Esophagus squamous epithelium (tissue), 5 donors: ENCODE measurements at regions not wholly inside any gene's neighbourhood (a gene's known extent, or its start where the extent isn't known, plus 50 kb on each side); places are given as distances from the start of the nearest gene placed in this dataset.

Source experiments
- DNase-seq: peaks from one replicate; lab custom pipeline; 2025; lab: John Stamatoyannopoulos, UW
- H3K27ac ChIP-seq, 4 donors: fragments of 200-600 bp; sonication (generic); one replicate each; pipeline ENCODE4 v1.5.1; 2016 to 2019; ENCODE audit warnings: mild to moderate bottlenecking in 1 of 4
- H3K27me3 ChIP-seq, 4 donors: fragments of 200-600 bp; sonication (generic); 1 replicate in 3 of 4; 2 replicates in 1 of 4; pipeline versions ENCODE4 v1.5.1 to v1.6.0; 2017 to 2021; ENCODE audit warnings: antibody characterized with exemption in 1 of 4
- H3K36me3 ChIP-seq, 3 donors: fragments of 200-600 bp; sonication (generic); one replicate each; pipeline ENCODE4 v1.5.1; 2016 to 2019
- H3K4me1 ChIP-seq, 3 donors: fragments of 200-600 bp; sonication (generic); one replicate each; pipeline ENCODE4 v1.5.1; 2017 to 2019
- H3K4me3 ChIP-seq, 4 donors: fragments of 200-600 bp; sonication (generic); 1 replicate in 3 of 4; 2 replicates in 1 of 4; pipeline ENCODE4 v1.5.1; 2016 to 2019; ENCODE audit warnings: mild to moderate bottlenecking in 2 of 4, moderate library complexity in 1 of 4
- H3K9me3 ChIP-seq, 3 donors: fragments of 200-600 bp; sonication (generic); one replicate each; pipeline ENCODE4 v1.5.1; 2016 to 2019
- CTCF ChIP-seq, 6 experiments: fragments of 450-650 bp in 4 of 6; fragments of 200-600 bp in 2 of 6; sonication (generic) in 2 of 6; IDR thresholded peaks; one replicate each; pipeline ENCODE4 v1.5.1; 2016 to 2019; ENCODE audit warnings: antibody characterized with exemption in 6 of 6, mild to moderate bottlenecking in 4 of 6, moderate library complexity in 4 of 6
- POLR2A ChIP-seq, 4 donors: fragments of 450-650 bp; IDR thresholded peaks; one replicate each; pipeline ENCODE4 v1.6.1; 2017; ENCODE audit warnings: antibody characterized with exemption in 4 of 4, mild to moderate bottlenecking in 4 of 4, moderate library complexity in 3 of 4
- WGBS, 2 donors: methylation state at CpG; one replicate each; pipeline ENCODE4 v1.1.5; 2018; 5-methylcytosine and 5-hydroxymethylcytosine counted together
- intact Hi-C: fragments of 100-400 bp; cut with DNase I; formaldehyde crosslinking; loops from one replicate; pipeline ENCODE4 v1.15.0; 2022
- donor health status: DM: yes; HTN: yes; CAD: no.

- TF ChIP-seq CTCF (IDR thresholded peaks at IDR 0.05) = no peak
- TF ChIP-seq POLR2A (IDR thresholded peaks at IDR 0.05) = no peak
Measured at GRCh38 chr1:5701642-5702041, 290.6 kb downstream of the NPHP4 start.

GRCh38 chr1:5693568-5693967 lies 298.7 kb downstream of the NPHP4 start:
- no peaks in the 10 kb centered on the region for H3K4me1 ChIP-seq
- no peaks in the 10 kb centered on the region for H3K36me3 ChIP-seq
- intact Hi-C loops = no loop called here
- peaks cover 0 to 47% (median 0%) of the 10 kb centered on the region in 4 donors for H3K27me3 ChIP-seq
- H3K4me3 ChIP-seq = no peak overlapping the region
- no peak for DNase-seq
- TF ChIP-seq POLR2A (IDR thresholded peaks at IDR 0.05) (no peak), CTCF (IDR thresholded peaks at IDR 0.05) (no peak)
- H3K27ac ChIP-seq = no peak overlapping the region
- H3K9me3 ChIP-seq = no peaks in the 10 kb centered on the region
- 80% methylated on average over 9 of the region's 9 CpGs for WGBS, 2 donors

More at GRCh38 chr1:5701642-5702041, 290.6 kb downstream of the NPHP4 start:
- no peaks in the 10 kb centered on the region for H3K36me3 ChIP-seq
- H3K9me3 ChIP-seq = no peaks in the 10 kb centered on the region
- no peak overlapping the region for H3K4me3 ChIP-seq
- H3K4me1 ChIP-seq = no peaks in the 10 kb centered on the region
- no peak for DNase-seq
- H3K27ac ChIP-seq = no peak overlapping the region
- WGBS, 2 donors = 84 to 85% methylated on average over 4 of the region's 4 CpGs
- intact Hi-C loops = no loop called here
- H3K27me3 ChIP-seq = peaks cover 0 to 35% (median 0%) of the 10 kb centered on the region in 4 donors

GRCh38 chr1:5692664-5693063 lies 299.6 kb downstream of the NPHP4 start:
- Histone ChIP-seq H3K4me1 (no peaks in the 10 kb centered on the region), H3K27me3 (peaks cover 0 to 49% (median 0%) of the 10 kb centered on the region in 4 donors), H3K27ac (no peak overlapping the region), H3K36me3 (no peaks in the 10 kb centered on the region), H3K4me3 (no peak overlapping the region), H3K9me3 (no peaks in the 10 kb centered on the region)
- no peak for DNase-seq
- TF ChIP-seq CTCF (IDR thresholded peaks at IDR 0.05) (no peak), POLR2A (IDR thresholded peaks at IDR 0.05) (no peak)
- 28 to 78% methylated on average over 3 to 5 of the region's 6 CpGs for WGBS, 2 donors
- intact Hi-C loops = no loop called here

- no peak for DNase-seq
- Histone ChIP-seq H3K36me3 (no peaks in the 10 kb centered on the region), H3K9me3 (no peaks in the 10 kb centered on the region), H3K27me3 (peaks cover 0 to 55% (median 0%) of the 10 kb centered on the region in 4 donors), H3K4me3 (no peak overlapping the region), H3K27ac (no peak overlapping the region), H3K4me1 (no peaks in the 10 kb centered on the region)
- TF ChIP-seq CTCF (IDR thresholded peaks at IDR 0.05) = no peak
- TF ChIP-seq POLR2A (IDR thresholded peaks at IDR 0.05) = no peak
- intact Hi-C loops = no loop called here
- 47 to 54% methylated on average over 13 to 16 of the region's 20 CpGs for WGBS, 2 donors
Measured at GRCh38 chr1:5691795-5692509, 300.3 kb downstream of the NPHP4 start.

- H3K9me3 ChIP-seq = no peaks in the 10 kb centered on the region
- intact Hi-C loops = no loop called here
- TF ChIP-seq CTCF (IDR thresholded peaks at IDR 0.05) (no peak), POLR2A (IDR thresholded peaks at IDR 0.05) (no peak)
- H3K4me3 ChIP-seq = no peak overlapping the region
- DNase-seq = no peak
- H3K36me3 ChIP-seq = no peaks in the 10 kb centered on the region
- H3K27ac ChIP-seq = no peak overlapping the region
- no peaks in the 10 kb centered on the region for H3K4me1 ChIP-seq
- WGBS, 2 donors = 31 to 50% methylated on average over 2 to 12 of the region's 13 CpGs
- H3K27me3 ChIP-seq = peaks cover 0 to 62% (median 0%) of the 10 kb centered on the region in 4 donors
Measured at GRCh38 chr1:5690898-5691297, 301.3 kb downstream of the NPHP4 start.
